HG03439 (cell line): ENCODE measurements at regions not wholly inside any gene's neighbourhood (a gene's known extent, or its start where the extent isn't known, plus 50 kb on each side); places are given as distances from the start of the nearest gene placed in this dataset.

Experiments used
- ATAC-seq: cut with Tn5 transposase; IDR thresholded peaks from one replicate; pipeline ENCODE4 v1.9.1; 2021; ENCODE audit warnings: mild to moderate bottlenecking, moderate library complexity; ENCODE audit not compliant: unreplicated experiment

GRCh38 chr18:75518007-75518406 lies 90.5 kb upstream of the SMIM21 start:
- ATAC-seq, result no peak

DNA sequence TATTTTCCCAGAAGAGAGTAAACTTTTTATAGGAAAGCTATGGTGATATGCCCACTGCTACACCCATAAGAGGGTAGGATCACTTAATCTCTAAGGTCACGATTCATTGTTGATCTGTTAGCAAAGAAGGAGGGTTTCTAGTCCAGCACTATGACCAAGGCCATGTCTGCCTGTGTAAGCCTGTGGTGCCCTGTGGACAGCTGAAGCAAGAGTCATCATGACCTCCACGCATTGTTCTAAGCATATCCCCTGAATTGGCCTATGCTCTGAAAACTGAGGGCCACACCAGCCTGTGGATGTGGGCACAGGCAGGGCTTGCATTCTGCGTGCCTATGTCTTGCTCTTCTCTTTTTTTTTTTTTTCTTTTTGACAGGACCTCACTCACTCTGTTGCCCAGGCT lies 89.8 kb upstream of the SMIM21 start:
- no peak for ATAC-seq

- no peak for ATAC-seq
These were observed 80.1 kb upstream of the SMIM21 start for GRCh38 chr18:75507636-75508035.

DNA sequence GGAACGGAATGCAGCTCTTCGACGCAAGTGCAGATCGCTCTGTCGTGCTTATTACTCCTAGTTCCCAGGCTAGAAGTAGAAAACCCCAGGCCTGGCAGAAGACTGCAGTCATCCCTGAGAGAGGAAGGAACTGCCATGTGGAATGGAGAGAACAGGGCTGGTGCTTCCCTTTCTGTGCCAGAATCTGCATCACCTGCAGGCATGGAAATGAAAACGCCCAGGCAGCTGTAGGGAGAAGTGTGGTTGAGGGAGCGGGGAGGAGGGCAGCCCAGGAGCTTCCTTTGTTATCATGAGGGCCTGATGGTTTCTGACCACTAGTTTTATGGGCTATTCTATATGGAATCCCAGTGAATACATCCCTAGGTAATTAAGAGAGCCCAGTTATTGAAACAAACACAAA lies 79.4 kb upstream of the SMIM21 start:
- ATAC-seq, result no peak

DNA sequence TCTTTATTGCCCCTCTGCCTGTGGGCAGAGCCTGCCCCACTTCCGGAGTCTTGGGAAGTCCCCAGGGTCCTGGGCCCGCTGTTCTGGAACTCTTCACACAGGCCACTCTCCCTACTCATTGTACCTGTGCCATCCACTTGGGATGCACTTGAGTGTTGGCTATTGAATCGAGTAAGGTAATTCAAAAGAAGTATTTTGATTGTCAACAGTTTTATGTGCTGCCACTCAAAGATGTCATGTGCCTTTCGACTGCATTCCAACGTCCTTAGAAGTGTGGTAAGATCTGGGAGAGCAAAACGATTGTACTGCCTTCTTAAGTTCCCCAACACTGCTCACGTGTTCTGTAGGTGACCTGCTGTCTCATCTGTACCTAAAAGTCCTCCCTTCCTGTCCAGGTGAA lies 77.0 kb upstream of the SMIM21 start:
- ATAC-seq, result no peak

DNA sequence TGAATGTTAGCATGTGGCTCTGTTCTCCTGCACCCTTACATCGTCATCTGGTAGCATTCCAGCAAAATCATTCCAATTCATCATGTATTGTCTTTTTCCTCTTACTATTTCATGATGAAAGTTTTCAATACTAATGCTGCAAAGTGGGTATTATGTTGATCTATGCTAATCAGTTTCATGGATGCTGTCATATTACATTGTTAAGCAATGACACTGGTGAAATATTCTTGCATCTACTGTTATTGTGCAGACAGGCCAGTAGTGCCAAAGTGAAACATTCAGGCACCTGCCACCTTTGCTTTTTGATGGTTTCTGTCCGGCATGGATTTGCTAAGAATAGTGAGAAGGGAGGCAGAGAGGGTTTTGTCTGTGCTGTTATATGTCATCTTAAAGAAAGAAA lies 76.1 kb upstream of the SMIM21 start:
- ATAC-seq, result no peak

- no peak for ATAC-seq
These were observed 74.8 kb upstream of the SMIM21 start for GRCh38 chr18:75502286-75502685.

DNA sequence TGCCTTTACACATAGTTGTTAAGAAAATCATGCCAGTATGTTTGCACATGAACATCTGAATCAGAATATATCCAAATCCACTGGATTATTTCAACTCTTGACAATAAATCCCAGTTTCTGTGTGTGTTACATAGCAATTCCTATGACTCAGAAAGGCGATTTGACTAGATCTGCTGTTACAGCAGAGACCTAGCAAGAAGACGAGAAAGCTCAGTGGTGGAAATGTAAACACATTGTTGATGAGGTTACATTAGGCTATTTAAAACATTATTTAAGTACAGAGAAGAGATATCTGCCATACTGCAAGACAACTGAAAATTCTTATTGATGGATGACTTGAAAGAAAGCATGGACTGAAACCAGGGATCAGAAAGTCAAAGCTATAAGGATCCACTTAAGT lies 73.0 kb upstream of the SMIM21 start:
- no peak for ATAC-seq

- ATAC-seq, result no peak
These were observed 70.2 kb upstream of the SMIM21 start for GRCh38 chr18:75497576-75498235.

- no peak for ATAC-seq
These were observed 68.6 kb upstream of the SMIM21 start for GRCh38 chr18:75496151-75496550.

DNA sequence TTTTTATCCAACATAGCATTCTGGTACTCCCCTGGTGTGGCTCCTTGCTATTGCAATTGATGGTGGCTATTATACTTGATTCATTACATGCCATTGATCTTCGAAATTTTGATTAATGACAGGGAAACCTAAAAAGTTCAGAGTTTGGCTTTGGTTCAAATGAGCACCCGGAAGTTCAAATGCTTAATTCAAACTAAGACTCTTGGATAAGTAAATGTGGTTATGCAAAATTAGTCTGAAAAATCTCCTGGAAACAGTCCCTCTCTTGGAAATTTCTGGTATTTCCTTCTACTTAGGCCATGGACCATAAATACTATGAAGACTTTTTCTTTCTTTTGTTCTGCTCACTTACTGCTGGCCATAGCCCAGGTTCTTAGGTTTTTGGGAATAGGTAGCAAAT lies 65.3 kb upstream of the SMIM21 start:
- ATAC-seq, result no peak

DNA sequence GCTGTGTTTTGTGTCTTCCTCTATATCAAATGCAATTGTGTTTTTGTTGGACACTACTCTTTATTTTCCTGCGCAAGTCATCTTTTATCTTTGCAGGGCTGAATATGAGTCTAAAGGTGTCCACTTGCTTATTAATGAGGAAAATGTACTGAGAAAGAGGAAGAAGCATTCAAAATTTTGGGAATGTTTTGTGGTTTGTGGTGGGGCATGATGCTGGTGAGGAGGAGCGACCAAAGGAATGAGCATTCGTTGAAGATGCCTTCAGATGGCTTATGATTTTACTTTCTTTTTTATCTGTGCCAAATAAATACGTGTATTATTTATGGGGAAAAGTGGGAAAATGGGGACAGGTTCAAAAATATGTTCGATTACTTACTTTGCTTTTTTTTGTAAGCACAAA lies 63.9 kb upstream of the SMIM21 start:
- ATAC-seq, result no peak

DNA sequence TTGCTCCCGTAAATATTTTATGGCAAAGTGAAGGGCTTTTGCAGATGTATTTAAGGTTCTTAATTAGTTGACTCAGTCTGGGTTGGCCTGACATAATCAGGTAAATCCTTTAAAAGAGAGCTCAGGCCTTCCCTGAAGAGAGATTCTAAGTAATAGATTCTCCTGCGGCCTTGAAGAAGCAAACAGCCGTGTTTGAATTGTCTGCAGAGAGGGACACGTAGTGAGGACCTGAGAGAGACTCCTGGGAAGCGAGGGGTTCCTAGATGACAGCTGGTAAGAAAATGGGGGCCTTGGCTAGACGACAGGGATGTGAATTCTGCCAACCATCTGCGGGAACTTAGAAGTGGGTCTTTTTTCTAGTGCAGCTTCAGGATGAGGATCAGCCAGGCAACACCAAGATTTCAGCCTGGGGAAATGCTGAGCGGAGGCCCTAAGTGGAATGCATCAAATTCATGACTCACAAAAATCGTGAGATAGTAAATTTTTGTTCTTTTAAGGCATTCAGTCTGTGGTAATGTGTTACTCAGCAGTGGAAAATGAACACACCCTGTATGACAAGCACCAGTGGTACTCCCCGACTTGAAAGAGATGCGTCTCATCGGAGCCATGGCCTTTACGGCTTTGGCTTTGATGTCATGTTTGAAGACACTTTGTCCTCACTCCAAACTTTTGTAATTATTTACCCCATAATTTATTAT lies 62.1 kb upstream of the SMIM21 start:
- ATAC-seq, result no peak

- ATAC-seq, result no peak
These were observed 56.2 kb upstream of the SMIM21 start for GRCh38 chr18:75483662-75484061.

- no peak for ATAC-seq
These were observed 55.4 kb upstream of the SMIM21 start for GRCh38 chr18:75482880-75483279.

DNA sequence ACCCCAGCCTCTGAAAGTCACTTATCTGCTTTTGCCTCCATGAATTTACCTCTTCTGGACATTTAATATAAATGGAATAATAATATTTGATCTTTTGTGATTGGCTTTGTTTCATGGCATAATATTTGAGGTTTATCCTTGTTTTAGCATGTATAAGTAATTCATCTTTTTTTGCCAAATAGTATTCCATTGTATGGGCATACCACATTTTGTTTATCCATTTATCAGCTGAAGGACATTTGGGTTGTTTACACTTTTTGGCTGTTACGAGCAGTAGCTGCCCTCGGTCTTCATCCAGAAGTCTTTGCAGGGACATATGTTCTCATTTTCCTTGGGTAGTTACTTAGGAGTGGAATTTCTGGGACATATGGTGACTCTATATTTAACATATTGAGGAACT lies 53.0 kb upstream of the SMIM21 start:
- no peak for ATAC-seq

DNA sequence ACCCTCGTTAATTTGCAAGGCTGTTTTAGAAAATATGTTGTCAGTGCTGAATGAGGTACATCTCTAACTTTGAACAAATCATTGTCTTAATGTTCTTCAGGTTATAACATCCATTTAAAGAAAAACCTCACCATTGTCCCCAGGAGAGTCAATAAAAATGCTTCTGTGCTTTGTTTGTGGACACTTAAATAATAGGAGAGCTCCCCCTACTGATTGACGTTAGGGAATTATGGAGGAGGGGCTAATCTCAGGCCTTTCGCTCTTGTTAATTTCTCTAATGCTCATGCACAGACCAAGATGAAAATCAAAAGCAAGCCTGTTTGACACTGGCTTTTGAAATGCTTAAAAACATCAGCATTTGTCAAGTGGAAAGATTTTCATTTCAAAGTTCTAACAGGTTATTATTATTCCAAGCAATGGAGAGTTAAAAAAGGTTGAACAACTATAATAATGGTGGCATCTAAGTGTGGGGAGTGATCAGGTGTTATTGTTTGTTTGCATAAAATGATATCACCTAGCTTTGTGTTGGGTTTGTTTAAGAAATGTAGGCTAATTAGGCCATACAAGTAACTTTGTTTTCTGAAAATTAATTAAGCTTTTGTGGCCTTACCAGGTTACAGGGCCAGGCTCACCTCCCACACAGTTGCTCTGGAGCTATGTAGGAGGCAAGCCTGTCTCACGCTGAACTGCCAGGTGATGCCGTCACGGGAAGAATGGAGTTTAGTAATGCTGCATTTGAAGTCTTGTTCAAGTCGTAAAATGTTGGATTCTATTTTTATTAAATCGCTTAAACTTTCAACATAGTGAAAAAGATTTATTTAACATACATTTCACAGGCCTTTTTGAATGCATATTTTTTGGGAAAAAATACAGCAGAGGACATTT lies 51.7 kb upstream of the SMIM21 start:
- peak; percentile 71 for ATAC-seq

- no peak for ATAC-seq
These were observed 50.4 kb upstream of the SMIM21 start for GRCh38 chr18:75477900-75478299.
